ENCODE measurements at regions not wholly inside any gene's neighbourhood (a gene's known extent, or its start where the extent isn't known, plus 50 kb on each side); places are given as distances from the start of the nearest gene placed in this dataset.

GRCh38 chr20:12159261-12159660 is 241.6 kb downstream of the BTBD3 start:
- Mint-ChIP-seq H3K27ac (peak overlapping the region; percentile 64), H3K36me3 (ENCODE audit: insufficient read depth) (no peaks in the 10 kb centered on the region), H3K4me3 (ENCODE audit: low read depth) (no peak overlapping the region), H3K27me3 (no peaks in the 10 kb centered on the region), H3K4me1 (ENCODE audit: low read depth) (no peaks in the 10 kb centered on the region), H3K9me3 (ENCODE audit: low read depth) (no peaks in the 10 kb centered on the region)
- no peak for DNase-seq (ENCODE audit: low spot score, unreplicated experiment)
- no peak for TF ChIP-seq CTCF (IDR thresholded peaks at IDR 0.05; ENCODE audit: unreplicated experiment)

- DNase-seq (ENCODE audit: low spot score, unreplicated experiment): no peak
- Mint-ChIP-seq H3K4me1 (ENCODE audit: low read depth) (no peaks in the 10 kb centered on the region), H3K27me3 (no peaks in the 10 kb centered on the region), H3K4me3 (ENCODE audit: low read depth) (no peak overlapping the region), H3K36me3 (ENCODE audit: insufficient read depth) (no peaks in the 10 kb centered on the region), H3K9me3 (ENCODE audit: low read depth) (no peaks in the 10 kb centered on the region), H3K27ac (no peak overlapping the region)
- no peak for TF ChIP-seq CTCF (IDR thresholded peaks at IDR 0.05; ENCODE audit: unreplicated experiment)
These were observed 244.0 kb downstream of the BTBD3 start for GRCh38 chr20:12161734-12162133.

- Mint-ChIP-seq H3K4me3 (ENCODE audit: low read depth) (no peak overlapping the region), H3K4me1 (ENCODE audit: low read depth) (no peaks in the 10 kb centered on the region), H3K27ac (no peak overlapping the region), H3K36me3 (ENCODE audit: insufficient read depth) (no peaks in the 10 kb centered on the region), H3K9me3 (ENCODE audit: low read depth) (peaks cover 8% of the 10 kb centered on the region), H3K27me3 (no peaks in the 10 kb centered on the region)
- TF ChIP-seq CTCF (IDR thresholded peaks at IDR 0.05; ENCODE audit: unreplicated experiment): no peak
- no peak for DNase-seq (ENCODE audit: low spot score, unreplicated experiment)
These were observed 248.5 kb downstream of the BTBD3 start for GRCh38 chr20:12166053-12166717.

GRCh38 chr20:12170406-12170805 is 252.7 kb downstream of the BTBD3 start:
- DNase-seq (ENCODE audit: low spot score, unreplicated experiment): no peak
- no peak for TF ChIP-seq CTCF (IDR thresholded peaks at IDR 0.05; ENCODE audit: unreplicated experiment)
- Mint-ChIP-seq H3K4me1 (ENCODE audit: low read depth) (no peaks in the 10 kb centered on the region), H3K27ac (no peak overlapping the region), H3K9me3 (ENCODE audit: low read depth) (peaks cover 8% of the 10 kb centered on the region), H3K4me3 (ENCODE audit: low read depth) (no peak overlapping the region), H3K36me3 (ENCODE audit: insufficient read depth) (no peaks in the 10 kb centered on the region), H3K27me3 (no peaks in the 10 kb centered on the region)

DNA sequence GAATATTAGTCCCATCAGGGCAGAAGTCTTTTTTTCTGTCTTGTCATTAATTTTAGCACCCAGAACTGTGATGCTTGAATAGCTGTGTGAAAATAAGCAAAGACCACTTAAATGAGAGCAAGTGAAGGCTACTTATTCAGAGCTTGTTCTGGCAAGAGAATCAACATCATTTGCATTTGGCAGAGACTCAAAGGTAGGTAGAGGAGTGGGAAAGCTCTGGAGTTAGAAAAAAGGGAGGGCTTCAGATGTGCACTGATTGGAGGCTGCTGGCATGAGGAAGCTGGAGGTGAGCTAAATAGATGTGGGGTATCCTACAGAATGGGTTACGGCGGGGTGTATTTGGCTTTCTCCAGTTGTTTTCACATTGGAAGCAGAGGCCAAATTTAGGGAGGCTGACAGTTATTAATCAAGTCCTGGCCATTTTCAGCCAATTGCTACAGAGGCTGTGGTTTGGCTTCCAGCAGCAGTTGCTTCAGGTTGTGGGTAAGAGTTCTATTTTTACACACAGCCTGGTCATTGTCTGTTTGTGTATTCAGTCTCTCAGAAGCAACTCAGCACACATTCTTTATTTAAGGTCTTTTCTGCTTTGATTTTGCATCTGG is 254.3 kb downstream of the BTBD3 start:
- no peak for DNase-seq (ENCODE audit: low spot score, unreplicated experiment)
- Mint-ChIP-seq H3K4me3 (ENCODE audit: low read depth) (no peak overlapping the region), H3K27ac (no peak overlapping the region), H3K36me3 (ENCODE audit: insufficient read depth) (no peaks in the 10 kb centered on the region), H3K27me3 (no peaks in the 10 kb centered on the region), H3K4me1 (ENCODE audit: low read depth) (no peaks in the 10 kb centered on the region), H3K9me3 (ENCODE audit: low read depth) (peaks cover 8% of the 10 kb centered on the region)
- no peak for TF ChIP-seq CTCF (IDR thresholded peaks at IDR 0.05; ENCODE audit: unreplicated experiment)

All from progenitor cell of endocrine pancreas (in vitro differentiated cells).